Stomach smooth muscle (tissue), 2 donors: ENCODE measurements at regions not wholly inside any gene's neighbourhood (a gene's known extent, or its start where the extent isn't known, plus 50 kb on each side); places are given as distances from the start of the nearest gene placed in this dataset.
A peak's percentile ranks its signal among the peaks of the same experiment; 100 is the strongest.

Source experiments
- H3K27ac ChIP-seq: one replicate; pipeline ENCODE4 v1.7.0; 2013; ENCODE audit warnings: mild to moderate bottlenecking, low read length, inconsistent platforms
- H3K27me3 ChIP-seq, 2 donors: one replicate each; pipeline ENCODE4 v1.7.0; 2013; ENCODE audit warnings: low read length in 2 of 2; ENCODE audit not compliant: insufficient read depth in 2 of 2, control insufficient read depth in 1 of 2
- H3K36me3 ChIP-seq, 2 donors: one replicate each; pipeline ENCODE4 v1.7.0; 2013; ENCODE audit warnings: low read length in 2 of 2; ENCODE audit not compliant: control insufficient read depth in 2 of 2, insufficient read depth in 2 of 2
- H3K4me1 ChIP-seq: one replicate; pipeline ENCODE4 v1.7.0; 2013; ENCODE audit warnings: low read length; ENCODE audit not compliant: control insufficient read depth, insufficient read depth
- H3K4me3 ChIP-seq, 2 donors: one replicate each; pipeline ENCODE4 v1.7.0; 2013; ENCODE audit warnings: low read length in 2 of 2
- H3K9ac ChIP-seq, 2 donors: one replicate each; pipeline ENCODE4 v1.7.0; 2013; ENCODE audit warnings: low read length in 2 of 2, mild to moderate bottlenecking in 1 of 2
- H3K9me3 ChIP-seq, 2 donors: one replicate each; pipeline ENCODE4 v1.7.0; 2013; ENCODE audit warnings: low read length in 2 of 2; ENCODE audit not compliant: control insufficient read depth in 2 of 2
- donor health status: healthy.
- donor health status: Pancreatic carcinoma.

GRCh38 chr13:111005808-111006505, 91.1 kb upstream of the ANKRD10 start:
- H3K9ac ChIP-seq: peak overlapping the region; percentile 13 to 36
- no peaks in the 10 kb centered on the region for H3K36me3 ChIP-seq
- H3K4me1 ChIP-seq: peaks cover 15% of the 10 kb centered on the region
- peak overlapping the region; percentile 89 for H3K27ac ChIP-seq
- no peaks in the 10 kb centered on the region for H3K9me3 ChIP-seq
- no peaks in the 10 kb centered on the region for H3K27me3 ChIP-seq
- H3K4me3 ChIP-seq: peak overlapping the region in 1 of 2 donors; percentile 57

- Histone ChIP-seq H3K4me1 (peaks cover 15% of the 10 kb centered on the region), H3K9me3 (no peaks in the 10 kb centered on the region), H3K9ac (peak overlapping the region in 1 of 2 donors; percentile 13), H3K4me3 (no peak overlapping the region), H3K36me3 (no peaks in the 10 kb centered on the region), H3K27ac (no peak overlapping the region), H3K27me3 (no peaks in the 10 kb centered on the region)
Measured at GRCh38 chr13:111005364-111005763, 90.5 kb upstream of the ANKRD10 start.

- Histone ChIP-seq H3K36me3 (no peaks in the 10 kb centered on the region), H3K27ac (no peak overlapping the region)
Measured at GRCh38 chr13:111004444-111004843, 89.6 kb upstream of the ANKRD10 start.

GRCh38 chr13:111001636-111002035, 86.8 kb upstream of the ANKRD10 start:
- Histone ChIP-seq H3K4me3 (no peak overlapping the region), H3K27ac (no peak overlapping the region), H3K4me1 (peaks cover 9% of the 10 kb centered on the region), H3K27me3 (no peaks in the 10 kb centered on the region), H3K36me3 (no peaks in the 10 kb centered on the region), H3K9ac (no peak overlapping the region), H3K9me3 (no peaks in the 10 kb centered on the region)

More at GRCh38 chr13:111004444-111004843, 89.6 kb upstream of the ANKRD10 start:
- no peaks in the 10 kb centered on the region for H3K27me3 ChIP-seq
- H3K9ac ChIP-seq: no peak overlapping the region
- peaks cover 15% of the 10 kb centered on the region for H3K4me1 ChIP-seq
- no peaks in the 10 kb centered on the region for H3K9me3 ChIP-seq
- H3K4me3 ChIP-seq: no peak overlapping the region

- no peaks in the 10 kb centered on the region for H3K4me1 ChIP-seq
Measured at GRCh38 chr13:110993788-110994187, 78.9 kb upstream of the ANKRD10 start.

GRCh38 chr13:110991991-110992508, 77.2 kb upstream of the ANKRD10 start:
- H3K36me3 ChIP-seq: no peaks in the 10 kb centered on the region
- H3K9me3 ChIP-seq: no peaks in the 10 kb centered on the region
- no peaks in the 10 kb centered on the region for H3K4me1 ChIP-seq
- H3K9ac ChIP-seq: no peak overlapping the region
- no peak overlapping the region for H3K4me3 ChIP-seq
- peaks cover 0 to 2% of the 10 kb centered on the region in 2 donors for H3K27me3 ChIP-seq
- no peak overlapping the region for H3K27ac ChIP-seq

More at GRCh38 chr13:110993788-110994187, 78.9 kb upstream of the ANKRD10 start:
- H3K4me3 ChIP-seq: no peak overlapping the region
- H3K27me3 ChIP-seq: peaks cover 0 to 2% of the 10 kb centered on the region in 2 donors
- H3K9ac ChIP-seq: no peak overlapping the region
- no peaks in the 10 kb centered on the region for H3K36me3 ChIP-seq
- no peak overlapping the region for H3K27ac ChIP-seq
- no peaks in the 10 kb centered on the region for H3K9me3 ChIP-seq

- H3K9me3 ChIP-seq: no peaks in the 10 kb centered on the region
Measured at GRCh38 chr13:110989331-110989730, 74.5 kb upstream of the ANKRD10 start.

GRCh38 chr13:110985541-110985940, 70.7 kb upstream of the ANKRD10 start:
- Histone ChIP-seq H3K9ac (no peak overlapping the region), H3K36me3 (no peaks in the 10 kb centered on the region), H3K4me3 (no peak overlapping the region), H3K9me3 (no peaks in the 10 kb centered on the region), H3K4me1 (no peaks in the 10 kb centered on the region), H3K27ac (no peak overlapping the region), H3K27me3 (peaks cover 5% of the 10 kb centered on the region in 2 donors)

More at GRCh38 chr13:110989331-110989730, 74.5 kb upstream of the ANKRD10 start:
- no peak overlapping the region for H3K9ac ChIP-seq
- no peak overlapping the region for H3K4me3 ChIP-seq
- H3K27me3 ChIP-seq: peaks cover 5 to 7% of the 10 kb centered on the region in 2 donors
- H3K4me1 ChIP-seq: no peaks in the 10 kb centered on the region
- H3K27ac ChIP-seq: no peak overlapping the region
- H3K36me3 ChIP-seq: no peaks in the 10 kb centered on the region

- no peaks in the 10 kb centered on the region for H3K4me1 ChIP-seq
- H3K27me3 ChIP-seq: peaks cover 5% of the 10 kb centered on the region in 2 donors
- H3K9ac ChIP-seq: no peak overlapping the region
- H3K4me3 ChIP-seq: no peak overlapping the region
- no peak overlapping the region for H3K27ac ChIP-seq
- H3K36me3 ChIP-seq: no peaks in the 10 kb centered on the region
- H3K9me3 ChIP-seq: no peaks in the 10 kb centered on the region
Measured at GRCh38 chr13:110984798-110985197, 69.9 kb upstream of the ANKRD10 start.

GRCh38 chr13:110984381-110984780, 69.5 kb upstream of the ANKRD10 start:
- H3K4me3 ChIP-seq: no peak overlapping the region
- no peaks in the 10 kb centered on the region for H3K4me1 ChIP-seq
- H3K9ac ChIP-seq: no peak overlapping the region
- no peaks in the 10 kb centered on the region for H3K9me3 ChIP-seq
- no peaks in the 10 kb centered on the region for H3K36me3 ChIP-seq
- H3K27ac ChIP-seq: no peak overlapping the region
- peaks cover 5% of the 10 kb centered on the region in 2 donors for H3K27me3 ChIP-seq

- H3K9me3 ChIP-seq: no peaks in the 10 kb centered on the region
- no peak overlapping the region for H3K27ac ChIP-seq
- H3K4me1 ChIP-seq: no peaks in the 10 kb centered on the region
- H3K36me3 ChIP-seq: no peaks in the 10 kb centered on the region
- no peak overlapping the region for H3K9ac ChIP-seq
- no peak overlapping the region for H3K4me3 ChIP-seq
- H3K27me3 ChIP-seq: peaks cover 5% of the 10 kb centered on the region in 2 donors
Measured at GRCh38 chr13:110983241-110983640, 68.4 kb upstream of the ANKRD10 start.
